NCI-H1048 (cell line): ENCODE measurements at regions not wholly inside any gene's neighbourhood (a gene's known extent, or its start where the extent isn't known, plus 50 kb on each side); places are given as distances from the start of the nearest gene placed in this dataset.
"Not testable (repeated sequence)": the region's sequence is repeated elsewhere in the genome, so short reads cannot be mapped to it uniquely, and the experiment has no call there.

Source experiments
- DNase-seq: peaks from one replicate; lab custom pipeline; 2025; lab: John Stamatoyannopoulos, UW

GRCh38 chr1:101370488-101370887, 133.7 kb downstream of the S1PR1 start:
- no peak for DNase-seq

- no peak for DNase-seq
These were observed 134.4 kb downstream of the S1PR1 start for GRCh38 chr1:101371259-101371658.

GRCh38 chr1:101373570-101373969, 136.8 kb downstream of the S1PR1 start:
- DNase-seq = no peak

GRCh38 chr1:101375448-101375847, 138.6 kb downstream of the S1PR1 start:
- not testable (repeated sequence) for DNase-seq

- no peak for DNase-seq
These were observed 139.6 kb downstream of the S1PR1 start for GRCh38 chr1:101376121-101377083.

- DNase-seq = no peak
These were observed 140.4 kb downstream of the S1PR1 start for GRCh38 chr1:101377084-101377835.

GRCh38 chr1:101379037-101379436, 142.2 kb downstream of the S1PR1 start:
- DNase-seq = no peak

GRCh38 chr1:101379950-101380349, 143.1 kb downstream of the S1PR1 start:
- no peak for DNase-seq

GRCh38 chr1:101382135-101382534, 145.3 kb downstream of the S1PR1 start:
- no peak for DNase-seq

- DNase-seq = no peak
These were observed 152.2 kb downstream of the S1PR1 start for GRCh38 chr1:101388904-101389546.

GRCh38 chr1:101389547-101389929, 152.7 kb downstream of the S1PR1 start:
- DNase-seq = no peak

GRCh38 chr1:101392552-101392951, 155.7 kb downstream of the S1PR1 start:
- no peak for DNase-seq

GRCh38 chr1:101394041-101394440, 157.2 kb downstream of the S1PR1 start:
- DNase-seq = no peak

- DNase-seq = no peak
These were observed 162.4 kb downstream of the S1PR1 start for GRCh38 chr1:101399222-101399621.

- DNase-seq = no peak
These were observed 169.5 kb downstream of the S1PR1 start for GRCh38 chr1:101406271-101406670.

- DNase-seq = no peak
These were observed 169.9 kb downstream of the S1PR1 start for GRCh38 chr1:101406681-101407080.

- no peak for DNase-seq
These were observed 170.8 kb downstream of the S1PR1 start for GRCh38 chr1:101407505-101408211.

GRCh38 chr1:101408212-101409042, 171.6 kb downstream of the S1PR1 start:
- no peak for DNase-seq

- no peak for DNase-seq
These were observed 172.3 kb downstream of the S1PR1 start for GRCh38 chr1:101409102-101409501.

GRCh38 chr1:101410048-101410878, 173.4 kb downstream of the S1PR1 start:
- no peak for DNase-seq
